A673 (cell line): ENCODE measurements at regions not wholly inside any gene's neighbourhood (a gene's known extent, or its start where the extent isn't known, plus 50 kb on each side); places are given as distances from the start of the nearest gene placed in this dataset.

ENCODE experiments used
- BruUV-seq: library from RNA; stranded (reverse); fragments of 400-500 nt; replicated peaks from 2 replicates; lab custom pipeline; 2021; lab: Mats Ljungman, UMichigan
- CTCF ChIA-PET: fragments of 300-600 bp; sonication (Branson Sonifier 250); formaldehyde crosslinking; loops from one replicate; lab custom pipeline; 2022; ENCODE audit warnings: antibody characterized with exemption; lab: Charles Lee
- POLR2A ChIA-PET: fragments of 300-600 bp; sonication (Branson Sonifier 250); formaldehyde crosslinking; loops from one replicate; lab custom pipeline; 2022; ENCODE audit warnings: antibody characterized with exemption; ENCODE audit not compliant: low non-redundant PET; lab: Charles Lee
- DNase-seq: peaks from one replicate; pipeline ENCODE4 v3.0.0-alpha.2; 2015; ENCODE audit warnings: low spot score
- H3K27ac ChIP-seq: fragments of 200-600 bp; sonication (generic); 2 replicates; pipeline ENCODE4 v1.5.1; 2016; ENCODE audit warnings: mixed run types, low read depth, mild to moderate bottlenecking, mixed read lengths, antibody characterized with exemption, low read length; ENCODE audit not compliant: poor library complexity, severe bottlenecking
- H3K27me3 ChIP-seq: fragments of 200-600 bp; sonication (generic); replicated peaks from 2 replicates; pipeline ENCODE4 v1.6.1; 2017; ENCODE audit warnings: mixed run types, low read depth, mild to moderate bottlenecking, mixed read lengths, antibody characterized with exemption, low read length; ENCODE audit not compliant: insufficient read depth, poor library complexity
- H3K36me3 ChIP-seq: fragments of 200-600 bp; sonication (generic); 2 replicates; pipeline ENCODE4 v1.6.1; 2016; ENCODE audit warnings: mixed run types, mild to moderate bottlenecking, mixed read lengths, antibody characterized with exemption, low read length; ENCODE audit not compliant: insufficient read depth, poor library complexity, severe bottlenecking
- H3K4me1 ChIP-seq: fragments of 200-600 bp; sonication (generic); 2 replicates; pipeline ENCODE4 v1.6.1; 2017; ENCODE audit warnings: mixed run types, mild to moderate bottlenecking, mixed read lengths, antibody characterized with exemption, low read length; ENCODE audit not compliant: insufficient read depth, poor library complexity, severe bottlenecking
- H3K4me3 ChIP-seq: fragments of 200-600 bp; sonication (generic); 2 replicates; pipeline ENCODE4 v1.5.1; 2016; ENCODE audit warnings: low read depth, mixed run types, mild to moderate bottlenecking, mixed read lengths, low read length; ENCODE audit not compliant: poor library complexity, severe bottlenecking
- H3K9me3 ChIP-seq: fragments of 200-600 bp; sonication (generic); 2 replicates; pipeline ENCODE4 v1.6.1; 2016; ENCODE audit warnings: mixed run types, low read depth, mild to moderate bottlenecking, mixed read lengths, antibody characterized with exemption, low read length; ENCODE audit not compliant: poor library complexity, severe bottlenecking
- CTCF ChIP-seq: fragments of 300-800, 200-600 bp; sonication (generic); conservative IDR thresholded peaks from 2 replicates; pipeline ENCODE4 v1.5.1; 2017; ENCODE audit warnings: low read depth, mild to moderate bottlenecking, antibody characterized with exemption, low read length, moderate library complexity, mixed read lengths
- EZH2 ChIP-seq: fragments of 200-600 bp; sonication (generic); IDR thresholded peaks from 2 replicates; pipeline ENCODE4 v1.6.1; 2017; ENCODE audit warnings: borderline replicate concordance, low read depth, mild to moderate bottlenecking, mixed read lengths, antibody characterized with exemption, low read length; ENCODE audit not compliant: poor library complexity, severe bottlenecking
- intact Hi-C: fragments of 100-400 bp; cut with micrococcal nuclease; formaldehyde crosslinking; loops from one replicate; pipeline ENCODE4 v1.10.0; 2022; ENCODE audit not compliant: unreplicated experiment

DNA sequence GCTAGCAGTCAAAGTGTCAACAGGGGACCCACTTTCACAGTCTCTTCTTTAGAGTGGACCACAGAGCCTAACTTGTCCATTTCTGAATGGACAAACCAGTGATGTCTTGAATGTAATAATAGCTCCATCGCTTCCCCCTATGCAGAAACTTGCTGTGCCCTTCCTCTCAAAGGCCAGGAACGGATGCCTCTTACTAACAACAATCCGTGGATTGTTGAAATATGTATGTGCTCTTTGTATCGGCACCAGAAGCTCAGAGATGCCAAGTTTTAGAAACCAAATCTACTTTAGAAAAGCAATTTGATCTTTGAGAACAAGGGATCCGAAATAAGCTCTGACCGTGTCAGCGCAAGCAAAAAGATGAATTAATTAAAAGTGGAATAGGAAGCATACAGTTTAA is 259.5 kb upstream of the POU2AF2 start:
- H3K4me1 ChIP-seq = no peaks in the 10 kb centered on the region
- TF ChIP-seq EZH2 (no peak), CTCF (no peak)
- H3K9me3 ChIP-seq = no peaks in the 10 kb centered on the region
- H3K36me3 ChIP-seq = no peaks in the 10 kb centered on the region
- POLR2A ChIA-PET = no interaction called here
- CTCF ChIA-PET = no interaction called here
- H3K27ac ChIP-seq = no peak overlapping the region
- BruUV-seq = no TSS peak
- H3K4me3 ChIP-seq = no peak overlapping the region
- DNase-seq = no peak
- no peaks in the 10 kb centered on the region for H3K27me3 ChIP-seq
- intact Hi-C loops = no loop called here

DNA sequence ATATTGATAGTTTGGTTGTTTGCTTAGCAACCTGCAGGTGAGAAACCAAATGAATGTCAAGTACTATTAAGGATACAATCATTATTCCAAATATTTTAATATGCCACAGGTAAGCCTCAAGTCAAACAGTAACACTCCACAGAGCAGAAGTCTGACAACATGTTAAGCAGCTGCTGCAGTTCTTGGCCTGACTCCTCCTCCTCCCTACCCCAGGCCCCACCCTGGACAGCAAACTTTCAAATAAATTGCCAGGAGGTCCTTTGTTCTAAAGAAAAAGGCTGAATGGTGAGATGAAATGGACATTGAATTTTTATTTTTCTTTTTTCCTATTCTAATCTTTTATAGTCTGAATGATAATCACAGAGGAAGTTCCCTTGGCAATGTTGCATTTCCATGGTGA is 260.0 kb upstream of the POU2AF2 start:
- Histone ChIP-seq H3K4me1 (no peaks in the 10 kb centered on the region), H3K27ac (no peak overlapping the region), H3K9me3 (no peaks in the 10 kb centered on the region), H3K4me3 (no peak overlapping the region), H3K27me3 (no peaks in the 10 kb centered on the region), H3K36me3 (no peaks in the 10 kb centered on the region)
- intact Hi-C loops = no loop called here
- CTCF ChIA-PET = no interaction called here
- TF ChIP-seq EZH2 = no peak
- no peak for TF ChIP-seq CTCF
- no TSS peak for BruUV-seq
- DNase-seq = no peak
- POLR2A ChIA-PET = no interaction called here

- intact Hi-C loops = no loop called here
- ChIA-PET POLR2A (no interaction called here), CTCF (no interaction called here)
- no peaks in the 10 kb centered on the region for H3K9me3 ChIP-seq
- no peak overlapping the region for H3K27ac ChIP-seq
- DNase-seq = no peak
- H3K27me3 ChIP-seq = no peaks in the 10 kb centered on the region
- TF ChIP-seq CTCF = no peak
- TF ChIP-seq EZH2 = no peak
- no peak overlapping the region for H3K4me3 ChIP-seq
- no peaks in the 10 kb centered on the region for H3K36me3 ChIP-seq
- H3K4me1 ChIP-seq = no peaks in the 10 kb centered on the region
- no TSS peak for BruUV-seq
These were observed 260.8 kb upstream of the POU2AF2 start for GRCh38 chr11:110984693-110985092.
